Caco-2 (cell line): ENCODE measurements at regions not wholly inside any gene's neighbourhood (a gene's known extent, or its start where the extent isn't known, plus 50 kb on each side); places are given as distances from the start of the nearest gene placed in this dataset.
"Not testable (repeated sequence)": the region's sequence is repeated elsewhere in the genome, so short reads cannot be mapped to it uniquely, and the experiment has no call there.

Experiments
- BruUV-seq: library from RNA; stranded (reverse); fragments of 400-500 nt; replicated peaks from 2 replicates; lab custom pipeline; 2021; lab: Mats Ljungman, UMichigan
- CTCF ChIA-PET: fragments of 300-600 bp; sonication (Branson Sonifier 250); formaldehyde crosslinking; loops from one replicate; lab custom pipeline; 2022; ENCODE audit warnings: antibody characterized with exemption; lab: Charles Lee
- POLR2A ChIA-PET: fragments of 300-600 bp; sonication (Branson Sonifier 250); formaldehyde crosslinking; loops from one replicate; lab custom pipeline; 2022; ENCODE audit warnings: antibody characterized with exemption; lab: Charles Lee
- DNase-seq, 2 experiments: peaks; one replicate each; pipeline versions ENCODE4 v3.0.0 to v3.0.0-alpha.2; 2020 to 2022
- H3K27me3 ChIP-seq: replicated peaks from 2 replicates; pipeline ENCODE4 v1.6.0; 2011; ENCODE audit warnings: low read length; ENCODE audit not compliant: control insufficient read depth, insufficient read depth
- H3K36me3 ChIP-seq: 2 replicates; pipeline ENCODE4 v1.5.1; 2011; ENCODE audit warnings: low read length; ENCODE audit not compliant: control insufficient read depth, insufficient read depth
- H3K4me1 ChIP-seq: fragments of 250-450 bp; sonication (Bioruptor Pico); 2 replicates; pipeline ENCODE4 v1.5.1; 2020; ENCODE audit warnings: mild to moderate bottlenecking
- H3K4me3 ChIP-seq: 2 replicates; pipeline ENCODE4 v1.5.1; 2011; ENCODE audit warnings: low read depth, mild to moderate bottlenecking, control low read depth, low read length
- H3K9me3 ChIP-seq: fragments of 250-450 bp; sonication (Bioruptor Pico); 2 replicates; pipeline ENCODE4 v1.5.1; 2020; ENCODE audit warnings: mild to moderate bottlenecking, moderate library complexity
- H3K27ac Mint-ChIP-seq: one replicate; pipeline ENCODE4 v1.8.0; 2022; ENCODE audit warnings: mixed read lengths; ENCODE audit not compliant: unreplicated experiment
- H3K27me3 Mint-ChIP-seq: one replicate; pipeline ENCODE4 v1.8.0; 2022; ENCODE audit warnings: mixed read lengths; ENCODE audit not compliant: insufficient read depth, unreplicated experiment
- H3K36me3 Mint-ChIP-seq: one replicate; pipeline ENCODE4 v1.8.0; 2022; ENCODE audit warnings: mild to moderate bottlenecking, mixed read lengths; ENCODE audit not compliant: insufficient read depth, unreplicated experiment
- H3K4me1 Mint-ChIP-seq: one replicate; pipeline ENCODE4 v1.8.0; 2022; ENCODE audit warnings: low read depth, mixed read lengths; ENCODE audit not compliant: unreplicated experiment
- H3K4me3 Mint-ChIP-seq: one replicate; pipeline ENCODE4 v1.8.0; 2022; ENCODE audit warnings: mild to moderate bottlenecking, moderate library complexity, mixed read lengths; ENCODE audit not compliant: unreplicated experiment
- H3K9me3 Mint-ChIP-seq: one replicate; pipeline ENCODE4 v1.8.0; 2022; ENCODE audit warnings: mixed read lengths; ENCODE audit not compliant: unreplicated experiment
- CTCF ChIP-seq, 2 experiments: fragments of 200-600 bp in 1 of 2; IDR thresholded peaks; 1 replicate in 1 of 2; 2 replicates in 1 of 2; pipeline versions ENCODE4 v1.5.1 to v1.8.0; 2011 to 2022; ENCODE audit warnings: antibody characterized with exemption in 1 of 2, control low read depth in 1 of 2, inconsistent platforms in 1 of 2, low read depth in 1 of 2, low read length in 1 of 2, mild to moderate bottlenecking in 1 of 2, moderate library complexity in 1 of 2; ENCODE audit not compliant: insufficient read depth in 1 of 2, severe bottlenecking in 1 of 2, unreplicated experiment in 1 of 2
- intact Hi-C: fragments of 100-400 bp; cut with micrococcal nuclease; formaldehyde crosslinking; loops from one replicate; pipeline ENCODE4 v1.10.0; 2022; ENCODE audit not compliant: unreplicated experiment

- no peaks in the 10 kb centered on the region for H3K4me1 Mint-ChIP-seq
- H3K27ac Mint-ChIP-seq = no peak overlapping the region
- no peaks in the 10 kb centered on the region for H3K9me3 ChIP-seq
- H3K27me3 ChIP-seq = no peaks in the 10 kb centered on the region
- no peaks in the 10 kb centered on the region for H3K4me1 ChIP-seq
- DNase-seq = no peak
- intact Hi-C loops = loop anchor here (10.0 kb wide), 1 partner anchor 176 kb away; no protein-coding TSS in a partner anchor
- no peaks in the 10 kb centered on the region for H3K36me3 Mint-ChIP-seq
- H3K9me3 Mint-ChIP-seq = peaks cover 10% of the 10 kb centered on the region
- no TSS peak for BruUV-seq
- no peaks in the 10 kb centered on the region for H3K36me3 ChIP-seq
- H3K27me3 Mint-ChIP-seq = no peaks in the 10 kb centered on the region
- ChIA-PET CTCF (no interaction called here), POLR2A (no interaction called here)
- no peak overlapping the region for H3K4me3 Mint-ChIP-seq
- no peak for TF ChIP-seq CTCF (IDR thresholded peaks at IDR 0.05; ENCODE audit: insufficient read depth in 1 of 2, low read depth in 1 of 2, low read length in 1 of 2, severe bottlenecking in 1 of 2, unreplicated experiment in 1 of 2)
- H3K4me3 ChIP-seq = no peak overlapping the region
Observed at GRCh38 chr11:81960443-81960842, 773.2 kb downstream of the FAM181B start.

- Histone ChIP-seq H3K4me1 (no peaks in the 10 kb centered on the region), H3K4me3 (no peak overlapping the region), H3K27me3 (no peaks in the 10 kb centered on the region), H3K36me3 (no peaks in the 10 kb centered on the region), H3K9me3 (no peaks in the 10 kb centered on the region)
- no peaks in the 10 kb centered on the region for H3K4me1 Mint-ChIP-seq
- H3K27ac Mint-ChIP-seq = no peak overlapping the region
- no peak for TF ChIP-seq CTCF (IDR thresholded peaks at IDR 0.05; ENCODE audit: insufficient read depth in 1 of 2, low read depth in 1 of 2, low read length in 1 of 2, severe bottlenecking in 1 of 2, unreplicated experiment in 1 of 2)
- no peaks in the 10 kb centered on the region for H3K27me3 Mint-ChIP-seq
- H3K4me3 Mint-ChIP-seq = no peak overlapping the region
- ChIA-PET CTCF (interaction anchor here (0.8 kb wide), 1 partner anchor 315 kb away, joined by 3 read pairs; no protein-coding TSS in a partner anchor), POLR2A (no interaction called here)
- no peak for DNase-seq
- no peaks in the 10 kb centered on the region for H3K36me3 Mint-ChIP-seq
- BruUV-seq = no TSS peak
- peaks cover 10% of the 10 kb centered on the region for H3K9me3 Mint-ChIP-seq
- intact Hi-C loops = no loop called here
Observed at GRCh38 chr11:81959341-81959740, 774.3 kb downstream of the FAM181B start.

- H3K36me3 Mint-ChIP-seq, DNase-seq, H3K4me1 ChIP-seq, BruUV-seq, H3K36me3 ChIP-seq, H3K27me3 Mint-ChIP-seq, H3K4me1 Mint-ChIP-seq, CTCF ChIA-PET, intact Hi-C loops, H3K9me3 ChIP-seq, POLR2A ChIA-PET, H3K27ac Mint-ChIP-seq, H3K4me3 Mint-ChIP-seq, H3K4me3 ChIP-seq, H3K27me3 ChIP-seq: not testable (repeated sequence)
- H3K9me3 Mint-ChIP-seq = peaks cover 23% of the 10 kb centered on the region
Observed at GRCh38 chr11:81954301-81954700, 779.4 kb downstream of the FAM181B start.

GRCh38 chr11:81946831-81947230, 786.8 kb downstream of the FAM181B start:
- Mint-ChIP-seq H3K36me3 (no peaks in the 10 kb centered on the region), H3K4me3 (no peak overlapping the region), H3K4me1 (peaks cover 5% of the 10 kb centered on the region), H3K9me3 (no peaks in the 10 kb centered on the region), H3K27me3 (no peaks in the 10 kb centered on the region), H3K27ac (no peak overlapping the region)
- TF ChIP-seq CTCF (IDR thresholded peaks at IDR 0.05; ENCODE audit: insufficient read depth in 1 of 2, low read depth in 1 of 2, low read length in 1 of 2, severe bottlenecking in 1 of 2, unreplicated experiment in 1 of 2) = no peak
- Histone ChIP-seq H3K27me3 (no peaks in the 10 kb centered on the region), H3K4me1 (no peaks in the 10 kb centered on the region; the same call in 1 of the 2 replicates), H3K4me3 (no peak overlapping the region), H3K9me3 (no peaks in the 10 kb centered on the region), H3K36me3 (no peaks in the 10 kb centered on the region)
- DNase-seq = no peak
- POLR2A ChIA-PET = no interaction called here
- intact Hi-C loops = no loop called here
- no TSS peak for BruUV-seq
- CTCF ChIA-PET = no interaction called here
